Amniotic epithelial cell (primary cell): ENCODE measurements at regions not wholly inside any gene's neighbourhood (a gene's known extent, or its start where the extent isn't known, plus 50 kb on each side); places are given as distances from the start of the nearest gene placed in this dataset.
A peak's percentile ranks its signal among the peaks of the same experiment; 100 is the strongest.

Experiments used
- DNase-seq: peaks from one replicate; pipeline ENCODE4 v3.0.0-alpha.2; 2010; ENCODE audit warnings: low read depth

DNA sequence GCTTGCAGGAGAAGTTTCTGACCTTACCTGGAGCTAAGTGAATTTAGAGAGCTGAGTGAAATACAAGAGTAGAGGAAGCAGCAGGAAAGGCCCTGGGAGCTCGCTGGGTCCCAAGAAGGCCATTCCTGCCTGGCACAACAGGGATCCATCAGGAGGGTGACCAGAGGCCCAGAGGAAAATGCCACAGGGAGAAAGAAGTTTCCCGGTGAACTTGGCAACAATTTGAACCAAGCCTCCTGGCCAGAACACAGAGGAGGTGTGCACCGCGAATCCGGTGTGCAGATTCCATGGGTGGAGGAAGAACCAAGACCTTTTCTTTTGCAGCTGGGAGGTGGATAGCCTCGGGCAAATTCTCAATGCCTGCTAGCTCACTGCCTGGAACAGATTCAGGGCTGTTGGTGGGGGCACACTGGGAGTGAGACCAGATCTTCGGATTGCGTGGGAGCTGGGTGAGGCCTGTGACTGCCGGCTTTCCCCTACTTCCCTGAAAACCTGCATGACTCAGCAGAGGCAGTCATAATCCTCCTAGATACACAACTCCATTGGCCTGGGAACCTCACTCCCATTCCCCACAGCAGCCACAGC is 1850.9 kb upstream of the NUDT12 start:
- DNase-seq, result peak; percentile 3

DNA sequence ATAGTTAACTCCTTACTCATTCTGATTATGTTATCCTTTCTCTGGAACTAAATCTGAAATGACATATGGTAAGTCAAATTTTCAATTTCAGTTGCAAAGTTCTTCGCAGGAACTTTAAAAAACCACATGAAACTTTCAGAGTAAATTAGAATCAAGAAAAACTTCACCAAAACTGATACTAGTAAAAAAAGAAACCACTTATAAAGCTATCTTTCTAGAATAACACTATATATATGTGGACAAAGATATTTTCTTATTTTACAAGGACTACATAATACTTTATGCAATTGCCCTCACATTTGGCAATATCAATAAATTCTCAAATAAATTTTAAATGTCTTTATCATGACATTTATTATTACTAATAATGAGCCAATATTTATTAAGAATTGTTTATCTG is 1847.1 kb upstream of the NUDT12 start:
- no peak for DNase-seq

DNA sequence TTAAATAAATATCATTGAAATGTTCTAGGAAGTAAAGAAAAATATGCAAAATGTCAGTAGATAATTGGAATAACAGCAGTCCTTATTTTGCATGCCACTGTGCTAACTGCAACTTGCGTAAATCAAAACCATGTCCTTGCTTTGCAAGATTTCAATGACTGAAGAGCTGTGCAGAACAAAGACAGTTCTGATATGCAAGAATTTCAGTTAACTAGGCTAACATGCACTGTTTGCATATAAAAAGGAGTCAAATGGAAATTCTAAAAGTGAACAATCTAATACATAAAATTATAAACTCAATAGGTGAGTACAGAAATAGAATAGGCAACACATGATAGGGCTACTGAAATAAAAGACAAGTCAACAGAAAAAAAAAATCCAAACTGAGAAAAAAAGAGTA is 1844.6 kb upstream of the NUDT12 start:
- DNase-seq, result no peak

DNA sequence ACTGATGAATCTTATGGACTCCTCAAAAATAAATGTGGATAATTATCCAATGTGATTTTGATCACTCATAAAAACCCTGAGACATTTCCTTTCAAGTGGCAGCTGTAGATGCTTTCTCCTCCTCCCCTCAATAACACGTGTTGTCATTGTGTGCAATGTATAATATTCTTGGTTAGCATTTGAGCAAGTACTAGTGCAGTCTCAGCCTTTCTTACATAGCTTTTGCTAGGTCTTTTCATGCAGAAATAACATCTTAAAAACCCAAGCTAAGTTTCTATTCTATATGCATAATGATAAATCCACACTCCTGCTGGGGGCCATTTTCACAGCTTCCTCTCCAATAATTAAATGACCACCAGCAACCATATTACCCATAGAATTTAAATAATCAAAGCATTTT is 1835.2 kb upstream of the NUDT12 start:
- no peak for DNase-seq

DNA sequence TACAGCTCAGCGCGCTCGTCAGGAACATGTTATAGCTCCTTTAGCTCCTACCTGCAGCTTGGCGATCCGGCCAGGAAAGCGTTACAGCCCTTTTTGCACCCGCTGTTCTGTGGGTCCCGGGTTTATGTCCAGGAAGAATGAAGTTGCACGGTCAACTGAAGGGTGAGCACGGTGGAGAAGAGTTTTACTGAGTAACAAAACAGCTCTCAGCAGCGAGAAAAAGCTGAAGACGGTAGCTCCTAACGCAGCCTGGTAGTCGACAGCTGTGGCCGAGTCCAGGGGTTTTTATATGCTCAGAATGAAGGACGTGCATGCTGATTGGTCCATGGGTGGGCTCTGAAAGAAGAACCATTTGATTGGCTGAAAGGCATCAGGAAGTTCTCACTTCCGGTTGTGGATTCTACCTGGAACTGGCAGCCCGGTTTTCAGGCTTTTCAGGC is 1830.1 kb upstream of the NUDT12 start:
- no peak for DNase-seq

DNA sequence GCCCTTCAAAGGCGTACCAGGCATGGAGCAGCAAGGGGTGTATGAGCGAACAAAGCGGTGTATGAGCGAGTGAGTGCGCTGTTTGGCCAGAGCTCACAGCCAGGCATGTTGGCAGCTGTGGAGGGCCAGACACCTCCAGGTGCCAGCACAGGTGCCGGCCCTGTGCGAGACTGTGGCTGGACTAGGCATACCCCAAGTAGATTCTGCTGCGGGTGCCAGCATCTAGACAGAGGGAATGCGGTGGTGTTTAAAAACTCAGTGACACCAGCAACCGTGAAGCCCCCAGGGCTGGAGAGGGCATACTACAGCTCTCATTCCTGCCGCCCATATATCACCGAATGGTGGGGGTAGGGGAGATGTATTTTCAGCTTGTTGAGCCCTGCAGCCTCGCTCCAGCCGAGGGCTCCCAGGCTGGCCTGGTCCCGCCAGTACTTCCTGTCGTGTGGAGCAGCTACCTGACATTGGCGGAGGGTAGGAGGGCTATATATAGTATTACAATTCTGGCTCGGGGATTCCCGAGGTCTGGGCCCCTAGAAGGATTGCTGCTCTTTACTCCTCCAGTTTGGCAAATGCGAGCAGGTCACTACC is 1829.6 kb upstream of the NUDT12 start:
- DNase-seq, result no peak

DNA sequence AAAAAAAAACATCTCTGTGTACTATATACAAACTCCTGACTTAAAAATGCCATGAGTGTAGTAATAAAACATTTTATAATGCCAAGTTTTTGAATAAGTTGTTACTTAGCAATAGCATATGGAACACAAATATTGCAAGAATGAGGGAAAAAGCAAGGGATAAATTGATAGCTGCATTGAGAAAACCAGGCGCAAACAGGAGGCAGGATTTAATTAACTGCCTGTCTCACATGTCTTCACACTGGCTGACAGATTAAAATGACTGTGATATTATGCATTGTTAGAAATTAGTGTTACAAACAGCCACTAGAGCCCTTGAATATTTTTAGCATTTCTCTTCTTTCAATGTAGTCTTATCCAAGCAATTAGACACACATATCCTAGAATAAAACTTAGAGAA is 1817.5 kb upstream of the NUDT12 start:
- DNase-seq, result no peak

DNA sequence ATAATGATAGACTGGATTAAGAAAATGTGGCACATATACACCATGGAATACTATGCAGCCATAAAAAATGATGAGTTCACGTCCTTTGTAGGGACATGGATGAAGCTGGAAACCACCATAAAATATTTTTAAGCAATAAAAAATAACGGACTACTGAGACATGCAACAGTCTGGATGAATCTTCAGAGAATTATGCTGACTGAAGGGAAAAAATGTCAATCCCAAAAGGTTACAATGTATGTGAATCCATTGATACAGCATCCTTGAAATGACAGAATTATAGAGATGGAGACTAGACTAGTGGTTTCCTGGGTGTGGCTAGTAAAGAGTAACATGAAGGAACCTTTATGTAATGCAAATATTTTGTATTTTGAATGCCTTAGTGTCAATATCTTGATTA is 1808.6 kb upstream of the NUDT12 start:
- no peak for DNase-seq

DNA sequence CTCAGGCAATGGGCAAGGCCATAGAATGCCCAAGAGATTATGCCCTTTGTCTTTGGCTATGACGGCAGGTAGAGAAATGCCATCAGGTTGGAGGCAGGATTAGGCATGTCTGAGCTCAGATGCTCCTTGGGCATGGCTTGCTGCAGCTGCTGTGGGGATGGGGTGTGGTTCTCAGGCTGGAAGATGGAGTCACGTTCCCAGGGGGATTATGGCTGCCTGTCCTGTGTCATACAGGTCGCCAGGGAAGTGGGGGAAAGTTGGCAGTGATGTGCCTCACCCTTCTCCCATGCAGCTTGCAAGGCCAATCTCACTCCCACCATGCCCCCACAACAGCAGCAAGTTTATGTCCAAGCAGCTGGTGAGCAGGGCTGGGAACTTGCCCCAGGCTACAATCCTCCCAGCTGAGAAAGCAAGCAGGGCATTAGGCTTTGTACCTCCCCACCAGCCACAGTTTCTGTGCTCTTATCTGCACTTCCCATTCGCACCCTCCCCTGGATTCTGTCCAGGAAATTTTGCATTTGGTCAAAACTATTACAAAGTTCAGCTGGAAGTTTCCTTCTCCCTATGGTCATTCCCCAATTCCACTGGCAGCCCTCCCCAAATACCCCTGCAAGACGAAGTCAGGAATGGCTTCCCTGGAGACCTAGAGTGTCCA is 1788.0 kb upstream of the NUDT12 start:
- no peak for DNase-seq

DNA sequence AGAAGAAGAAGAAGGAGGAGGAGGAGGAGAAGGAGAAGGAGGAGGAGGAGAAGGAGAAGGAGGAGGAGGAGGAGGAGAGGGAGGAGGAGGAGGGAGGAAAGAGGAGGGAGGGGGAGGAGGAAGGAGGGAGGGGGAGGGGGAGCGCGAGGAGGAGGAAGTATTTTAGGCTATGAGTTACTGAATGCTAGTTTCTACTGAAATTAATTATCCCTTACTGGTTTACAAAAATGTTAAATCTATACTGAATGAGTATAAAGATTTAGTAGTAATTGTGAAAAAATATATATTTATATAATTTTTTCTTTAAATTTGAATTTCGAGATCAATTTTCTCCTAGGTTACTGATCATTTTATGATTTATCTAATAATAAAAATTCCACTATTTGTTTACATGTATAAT is 1769.0 kb upstream of the NUDT12 start:
- DNase-seq, result no peak

DNA sequence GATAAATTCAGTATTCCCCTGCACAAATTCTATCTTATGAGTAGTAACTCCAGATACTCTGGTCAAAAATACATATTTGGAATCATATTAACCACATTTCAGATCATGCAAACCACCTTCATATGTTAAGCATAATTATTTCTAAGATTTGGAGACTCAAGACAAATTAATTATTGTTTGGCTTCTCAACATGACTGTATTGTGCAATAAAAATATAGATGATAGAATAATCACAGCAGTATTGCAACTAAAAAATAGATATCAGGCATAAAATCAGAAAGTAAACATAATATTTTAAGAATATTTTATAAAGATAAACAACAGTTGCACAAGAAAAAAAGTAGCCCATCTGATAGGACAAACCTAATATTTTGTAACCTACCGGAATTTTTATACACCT is 1767.6 kb upstream of the NUDT12 start:
- DNase-seq, result no peak

DNA sequence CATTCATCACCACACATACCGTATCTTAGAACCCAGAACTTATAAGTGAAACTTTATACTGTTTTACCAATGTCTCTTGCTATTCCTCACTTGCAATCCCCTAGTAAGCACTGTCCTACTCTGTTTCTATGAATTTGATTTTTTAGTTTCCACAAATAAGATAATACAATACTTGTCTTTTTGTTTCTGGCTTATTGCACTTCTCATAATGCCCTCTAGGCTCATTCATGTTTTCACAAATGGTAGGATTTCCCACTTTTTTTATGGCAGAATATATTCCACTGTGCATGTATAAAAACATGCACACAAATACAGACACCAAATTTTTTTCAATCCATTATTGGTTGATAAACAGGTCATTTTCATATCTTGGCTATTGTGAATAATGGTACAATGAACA is 1742.3 kb upstream of the NUDT12 start:
- DNase-seq, result no peak

DNA sequence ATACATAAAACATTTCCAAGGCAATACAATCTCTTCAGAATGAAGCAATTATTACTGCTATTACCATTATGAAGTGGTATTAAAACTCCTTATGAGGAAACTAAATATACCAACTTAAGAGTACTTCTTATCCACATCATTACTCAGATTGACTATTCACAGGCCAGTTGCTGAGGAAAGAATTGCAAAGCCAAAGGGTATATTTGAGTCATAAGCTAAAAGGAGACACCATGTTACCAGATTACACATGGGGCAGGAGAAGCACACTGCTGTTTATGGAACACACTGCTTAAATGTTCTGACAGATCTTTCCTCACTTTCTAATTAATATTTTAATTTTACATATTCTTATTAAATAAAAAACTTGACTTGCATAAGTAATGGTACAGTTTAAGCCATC is 1726.4 kb upstream of the NUDT12 start:
- peak; percentile 26 for DNase-seq

DNA sequence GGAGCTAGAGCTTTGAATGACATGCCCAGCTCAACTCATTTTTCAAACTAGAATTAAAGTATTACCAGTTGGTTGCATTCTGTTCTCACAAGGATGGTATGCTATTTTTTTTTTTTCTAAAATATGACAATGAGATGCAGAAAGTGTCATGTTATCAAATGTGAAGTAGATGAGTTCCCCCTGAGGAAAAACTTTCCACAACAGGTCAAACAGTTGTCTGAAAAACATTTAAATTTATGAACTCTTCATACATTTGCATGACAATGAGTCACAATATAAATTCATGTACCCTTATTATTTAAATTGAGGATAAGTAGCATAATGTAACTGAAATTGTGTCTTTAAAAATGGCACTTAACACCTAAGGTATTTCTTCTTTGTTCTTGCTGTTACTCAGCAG is 1720.5 kb upstream of the NUDT12 start:
- no peak for DNase-seq

DNA sequence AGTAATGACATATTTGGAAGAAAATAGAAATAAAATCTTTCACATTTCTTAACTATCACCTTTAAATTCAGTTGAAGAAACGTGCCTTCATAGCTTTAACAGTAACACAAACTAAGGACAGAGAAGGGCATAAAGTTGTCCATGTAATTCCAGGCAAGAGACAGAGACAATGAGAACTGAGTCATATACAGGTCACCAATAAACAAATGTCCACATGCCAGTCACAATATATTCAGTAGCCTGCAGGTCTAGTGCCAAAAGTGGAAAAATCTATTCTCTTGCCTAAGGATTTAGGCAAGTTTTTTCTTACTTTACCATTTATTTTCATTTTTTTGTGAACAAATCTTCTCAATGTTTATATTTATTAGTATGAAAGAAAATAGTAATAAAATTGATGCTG is 1711.5 kb upstream of the NUDT12 start:
- no peak for DNase-seq

DNA sequence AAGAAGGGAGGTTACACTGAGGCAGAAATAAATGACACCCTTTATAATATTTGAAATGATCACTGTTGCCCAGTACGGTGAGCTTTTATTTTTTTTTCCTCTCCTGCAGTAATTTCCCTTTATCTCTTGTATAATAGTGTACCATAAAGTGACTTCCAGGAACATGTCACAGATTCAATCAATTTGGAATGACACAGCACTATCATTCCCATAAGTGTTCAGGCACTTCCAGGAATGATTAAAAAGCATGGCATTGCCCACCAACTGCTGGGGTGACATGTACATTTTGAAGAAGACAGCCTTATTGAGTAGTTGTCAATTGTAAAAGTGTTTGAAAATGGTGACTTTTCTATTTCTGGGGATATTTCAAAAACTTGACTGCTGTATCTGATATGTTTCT is 1700.9 kb upstream of the NUDT12 start:
- no peak for DNase-seq

DNA sequence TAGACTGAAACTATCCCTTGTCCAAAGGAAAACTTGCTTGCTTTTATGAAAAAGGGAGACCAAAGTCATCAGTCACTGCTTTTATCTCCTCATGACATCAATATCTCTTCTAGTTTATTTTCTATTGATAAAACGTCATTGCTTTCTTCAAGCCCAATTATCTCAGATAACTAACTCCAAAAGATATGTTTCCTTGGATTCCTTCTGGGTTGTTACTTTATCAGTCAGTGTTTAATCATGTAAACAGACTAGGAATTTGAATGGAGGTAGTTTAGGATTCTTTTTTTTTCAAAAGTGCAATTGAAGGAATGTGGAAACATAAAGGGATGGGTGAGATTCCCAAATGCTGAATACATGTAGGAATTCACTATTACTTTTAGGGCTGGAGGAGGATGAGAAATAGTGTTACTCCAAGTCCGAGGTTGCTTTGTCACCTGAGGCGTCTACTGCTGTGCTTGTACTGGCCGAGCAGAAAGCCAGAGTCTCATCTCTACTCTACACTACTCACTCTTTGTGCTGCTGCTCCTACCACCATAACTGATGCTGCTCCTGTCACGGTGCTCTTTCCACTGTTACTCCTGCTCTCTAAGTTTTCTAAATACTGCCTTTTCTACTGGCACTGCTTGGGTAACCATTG is 1697.1 kb upstream of the NUDT12 start:
- DNase-seq, result no peak

DNA sequence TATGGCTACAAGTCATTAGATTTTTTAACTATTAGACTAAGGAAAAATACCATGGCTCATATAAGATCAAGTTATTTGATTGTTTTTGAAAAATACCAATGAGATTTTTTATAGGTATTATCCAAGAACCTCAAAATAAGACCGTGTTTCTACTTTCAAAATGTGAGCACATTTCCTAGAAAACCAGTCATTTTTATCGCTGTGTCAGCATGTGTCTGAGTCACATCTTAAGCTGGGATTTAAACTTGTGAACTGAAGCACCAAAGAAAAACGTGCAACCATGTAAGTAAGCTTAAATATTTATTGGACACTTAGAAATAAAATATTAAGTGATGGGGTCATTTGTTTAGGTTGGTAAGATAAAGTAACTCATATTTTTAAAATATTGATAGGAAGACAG is 1676.0 kb upstream of the NUDT12 start:
- peak; percentile 37 for DNase-seq

DNA sequence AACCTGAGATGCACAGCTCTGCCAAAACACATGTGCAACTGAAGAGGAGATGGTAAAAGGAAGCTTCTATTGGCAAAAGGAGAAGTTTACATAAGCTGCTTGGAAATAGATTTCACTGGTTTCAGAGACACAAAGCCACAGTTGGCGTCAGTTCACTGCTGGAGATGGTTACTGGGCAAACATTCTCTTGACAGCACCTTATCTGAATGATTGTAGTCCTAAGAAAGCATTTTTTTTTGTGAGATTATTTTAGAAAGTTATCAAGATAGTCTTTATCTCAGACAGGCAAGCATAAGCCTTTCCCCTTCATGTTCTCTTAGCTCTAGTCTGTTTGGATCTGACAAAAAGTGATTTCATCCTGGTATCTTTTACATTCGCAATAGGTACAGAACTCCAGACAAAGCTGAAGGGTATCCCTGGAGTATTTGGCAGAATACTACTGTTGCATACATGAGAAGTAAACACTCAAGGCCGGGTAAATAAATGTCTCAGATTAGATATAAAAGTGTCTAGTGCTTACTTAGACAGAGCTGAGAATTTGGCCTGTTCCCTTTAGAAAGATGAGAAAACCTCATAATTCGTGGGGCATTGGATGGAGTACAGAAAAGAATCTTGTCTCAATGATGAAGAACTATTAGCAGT is 1668.0 kb upstream of the NUDT12 start:
- peak; percentile 85 for DNase-seq

DNA sequence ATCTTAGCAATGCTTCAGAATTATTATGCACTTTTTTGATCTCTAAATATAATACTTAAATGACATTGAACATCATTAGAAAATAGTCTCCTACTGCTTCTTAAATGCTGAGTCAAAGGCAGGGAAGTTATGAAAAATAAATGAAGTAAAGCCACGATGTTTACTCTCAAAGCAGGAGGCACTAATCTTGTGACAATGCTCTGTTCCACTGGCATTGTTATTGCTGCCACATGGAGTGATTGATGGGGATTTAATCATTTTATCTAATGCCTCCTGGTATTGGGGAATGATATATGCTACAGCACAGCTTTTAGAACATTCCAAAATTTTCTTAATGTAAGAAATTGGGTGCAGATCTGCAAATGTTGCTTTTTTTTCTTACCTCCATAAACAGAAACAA is 1655.4 kb upstream of the NUDT12 start:
- DNase-seq, result no peak

DNA sequence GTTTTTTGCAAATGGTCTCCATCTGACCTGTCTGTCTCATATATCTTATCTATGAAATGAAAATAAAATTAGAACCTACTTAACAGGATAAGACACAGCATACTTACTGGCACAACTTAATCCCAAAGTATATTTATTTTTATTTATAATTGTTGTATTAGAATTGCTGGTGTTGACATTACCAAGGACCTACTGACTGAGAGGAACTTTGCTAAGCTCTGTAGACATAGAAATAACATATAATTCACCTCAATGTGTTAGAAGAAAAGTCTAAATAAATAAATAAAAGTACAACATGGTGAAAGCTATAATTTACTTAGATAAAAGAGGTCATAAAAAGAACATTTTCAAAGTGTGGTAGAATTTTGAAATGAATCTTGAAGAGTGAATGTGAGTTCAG is 1650.5 kb upstream of the NUDT12 start:
- no peak for DNase-seq

DNA sequence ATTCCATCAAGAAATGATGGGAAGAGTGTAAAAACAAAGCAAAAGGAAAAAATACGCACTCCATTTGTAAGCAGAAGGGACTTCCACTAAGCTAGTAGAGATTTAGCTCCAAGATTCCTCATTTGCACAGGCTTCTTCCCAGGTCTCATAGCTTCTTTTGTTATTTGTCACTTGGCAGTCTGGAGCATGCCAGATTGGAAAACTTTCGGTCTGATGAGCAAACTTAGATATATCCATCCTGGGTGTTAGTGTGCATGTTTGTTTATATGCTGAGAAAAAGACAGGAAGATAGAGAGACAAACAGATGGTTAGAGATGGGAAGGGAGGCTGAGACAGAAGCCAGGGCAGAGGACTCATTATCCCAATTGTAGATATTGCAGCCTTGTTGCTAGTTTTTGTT is 1644.5 kb upstream of the NUDT12 start:
- no peak for DNase-seq

DNA sequence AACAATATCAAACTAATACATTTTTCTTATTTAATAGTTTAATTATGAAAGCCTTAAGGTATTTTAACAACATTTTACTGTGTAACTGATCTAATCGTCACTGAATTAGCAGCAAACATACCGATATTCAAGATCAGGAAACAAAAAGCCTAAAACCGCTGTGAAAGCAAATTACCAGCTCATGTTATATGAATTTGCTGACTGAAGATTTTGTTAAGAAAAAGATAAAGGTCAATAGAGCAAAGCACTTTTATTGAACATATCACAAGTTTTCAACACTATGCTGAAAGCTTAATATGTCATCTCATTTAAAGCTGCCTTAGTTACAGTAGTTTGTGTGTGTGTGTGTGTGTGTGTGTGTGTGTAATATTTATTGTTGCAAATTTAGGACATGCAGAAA is 1634.9 kb upstream of the NUDT12 start:
- no peak for DNase-seq
